Mesenchymal stem cell (in vitro differentiated cells and primary cell): ENCODE measurements at regions not wholly inside any gene's neighbourhood (a gene's known extent, or its start where the extent isn't known, plus 50 kb on each side); places are given as distances from the start of the nearest gene placed in this dataset.
A peak's percentile ranks its signal among the peaks of the same experiment; 100 is the strongest.

Experiments
- DNase-seq: peaks from one replicate; pipeline ENCODE4 v3.0.0-alpha.2; 2013
- H2AFZ ChIP-seq: one replicate; pipeline ENCODE4 v1.6.1; 2013; ENCODE audit warnings: low read depth, mild to moderate bottlenecking, control low read depth, inconsistent platforms, low read length, moderate library complexity
- H2AK5ac ChIP-seq: 2 replicates; pipeline ENCODE4 v1.6.1; 2013; ENCODE audit warnings: low read length, moderate library complexity, mild to moderate bottlenecking, inconsistent platforms; ENCODE audit not compliant: severe bottlenecking
- H2BK120ac ChIP-seq: one replicate; pipeline ENCODE4 v1.6.1; 2013; ENCODE audit warnings: low read depth, mild to moderate bottlenecking, inconsistent platforms, low read length, moderate library complexity
- H2BK12ac ChIP-seq, 2 experiments: one replicate each; pipeline ENCODE4 v1.6.1; 2013; ENCODE audit warnings: inconsistent platforms in 2 of 2, low read length in 2 of 2, mild to moderate bottlenecking in 2 of 2, moderate library complexity in 2 of 2, control low read depth in 1 of 2
- H2BK15ac ChIP-seq: one replicate; pipeline ENCODE4 v1.6.1; 2013; ENCODE audit warnings: mild to moderate bottlenecking, low read depth, inconsistent platforms; ENCODE audit not compliant: poor library complexity, severe bottlenecking
- H2BK5ac ChIP-seq: 2 replicates; pipeline ENCODE4 v1.6.1; 2013; ENCODE audit warnings: low read depth, mild to moderate bottlenecking, low read length, control low read depth, inconsistent platforms; ENCODE audit not compliant: poor library complexity, severe bottlenecking
- H3K14ac ChIP-seq, 2 experiments: one replicate each; pipeline ENCODE4 v1.6.1; 2013; ENCODE audit warnings: inconsistent platforms in 2 of 2, low read length in 2 of 2, control low read depth in 1 of 2, mild to moderate bottlenecking in 1 of 2, moderate library complexity in 1 of 2
- H3K18ac ChIP-seq, 2 experiments: one replicate each; pipeline ENCODE4 v1.6.1; 2013; ENCODE audit warnings: inconsistent platforms in 2 of 2, low read length in 2 of 2, control low read depth in 1 of 2, low read depth in 1 of 2, mild to moderate bottlenecking in 1 of 2
- H3K23ac ChIP-seq, 2 experiments: one replicate each; pipeline ENCODE4 v1.6.1; 2013; ENCODE audit warnings: inconsistent platforms in 2 of 2, low read length in 2 of 2, mild to moderate bottlenecking in 2 of 2, moderate library complexity in 2 of 2, control low read depth in 1 of 2
- H3K27ac ChIP-seq: 2 replicates; pipeline ENCODE4 v1.5.1; 2013; ENCODE audit warnings: mild to moderate bottlenecking, moderate library complexity, low read length, control low read depth, inconsistent platforms; ENCODE audit not compliant: poor library complexity, severe bottlenecking
- H3K27me3 ChIP-seq, 2 experiments: 2 replicates each; pipeline versions ENCODE4 v1.6.1 to v1.7.0; 2013; ENCODE audit warnings: low read length in 2 of 2, mild to moderate bottlenecking in 2 of 2, moderate library complexity in 2 of 2, control low read depth in 1 of 2, inconsistent platforms in 1 of 2; ENCODE audit not compliant: control insufficient read depth in 1 of 2, insufficient read depth in 1 of 2
- H3K36me3 ChIP-seq, 2 experiments: 2 replicates each; pipeline versions ENCODE4 v1.6.1 to v1.7.0; 2013; ENCODE audit warnings: low read length in 2 of 2, control low read depth in 1 of 2, inconsistent platforms in 1 of 2, low read depth in 1 of 2, mild to moderate bottlenecking in 1 of 2; ENCODE audit not compliant: insufficient read depth in 2 of 2, control insufficient read depth in 1 of 2
- H3K4ac ChIP-seq, 2 experiments: one replicate each; pipeline ENCODE4 v1.6.1; 2013; ENCODE audit warnings: inconsistent platforms in 2 of 2, low read length in 2 of 2, mild to moderate bottlenecking in 2 of 2, moderate library complexity in 2 of 2, control low read depth in 1 of 2, low read depth in 1 of 2
- H3K4me1 ChIP-seq: 2 replicates; pipeline ENCODE4 v1.6.1; 2013; ENCODE audit warnings: low read depth, low read length, control low read depth; ENCODE audit not compliant: control insufficient read depth, insufficient read depth
- H3K4me2 ChIP-seq: 2 replicates; pipeline ENCODE4 v1.6.1; 2013; ENCODE audit warnings: low read length, mild to moderate bottlenecking, inconsistent platforms; ENCODE audit not compliant: poor library complexity, severe bottlenecking
- H3K4me3 ChIP-seq, 2 experiments: 2 replicates each; pipeline versions ENCODE4 v1.5.1 to v1.7.0; 2013; ENCODE audit warnings: low read length in 2 of 2, mild to moderate bottlenecking in 2 of 2, control low read depth in 1 of 2, low read depth in 1 of 2; ENCODE audit not compliant: insufficient read depth in 1 of 2
- H3K79me1 ChIP-seq: replicated peaks from 2 replicates; pipeline ENCODE4 v1.6.1; 2013; ENCODE audit warnings: mild to moderate bottlenecking, control low read depth, low read length, inconsistent platforms; ENCODE audit not compliant: poor library complexity, severe bottlenecking
- H3K9ac ChIP-seq: 2 replicates; pipeline ENCODE4 v1.7.0; 2013; ENCODE audit warnings: mild to moderate bottlenecking, low read length, moderate library complexity
- H3K9me3 ChIP-seq: 2 replicates; pipeline ENCODE4 v1.7.0; 2013; ENCODE audit warnings: mild to moderate bottlenecking, low read length; ENCODE audit not compliant: control insufficient read depth
- H4K8ac ChIP-seq: one replicate; pipeline ENCODE4 v1.6.1; 2013; ENCODE audit warnings: inconsistent platforms, mild to moderate bottlenecking, low read length, moderate library complexity
- H4K91ac ChIP-seq: one replicate; pipeline ENCODE4 v1.6.1; 2013; ENCODE audit warnings: mild to moderate bottlenecking, low read length, inconsistent platforms
- WGBS: methylation state at CpG from one replicate; pipeline ENCODE4 v1.1.7; 2013; ENCODE audit warnings: mixed read lengths; 5-methylcytosine and 5-hydroxymethylcytosine counted together

DNA sequence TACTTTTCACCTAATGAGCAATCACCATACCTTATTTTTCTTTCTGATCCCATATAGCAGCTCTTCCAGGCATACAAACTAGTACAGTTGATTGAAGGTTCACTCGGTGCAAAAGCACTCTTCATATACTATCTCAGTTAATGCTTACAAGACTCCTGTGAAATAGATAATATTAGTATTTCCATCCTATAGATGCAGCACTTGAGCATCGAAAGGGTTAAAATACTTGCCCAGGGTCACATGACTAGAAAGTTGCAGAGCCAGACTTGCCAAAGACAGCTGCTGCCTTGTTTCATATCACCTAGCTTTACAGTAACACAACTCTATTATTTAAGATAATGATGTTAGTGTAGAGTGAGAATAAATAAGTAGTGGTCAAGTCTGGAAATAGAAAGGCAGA is 466.0 kb upstream of the TNP1 start:
- Histone ChIP-seq H3K4ac (no peak overlapping the region), H3K18ac (no peak overlapping the region), H2BK12ac (no peak overlapping the region), H3K27ac (no peak overlapping the region), H3K23ac (no peak overlapping the region), H4K91ac (no peak overlapping the region), H3K14ac (no peak overlapping the region), H3K4me1 (peaks cover 2% of the 10 kb centered on the region), H2BK15ac (no peak overlapping the region), H3K27me3 (no peaks in the 10 kb centered on the region), H2BK120ac (no peak overlapping the region), H3K4me3 (no peak overlapping the region), H3K4me2 (no peak overlapping the region), H4K8ac (no peak overlapping the region), H2AFZ (no peak overlapping the region), H3K36me3 (no peaks in the 10 kb centered on the region), H2AK5ac (no peak overlapping the region), H3K79me1 (no peaks in the 10 kb centered on the region), H2BK5ac (no peak overlapping the region), H3K9me3 (no peaks in the 10 kb centered on the region), H3K9ac (no peak overlapping the region)
- WGBS: 100% methylated on average over 2 of the region's 2 CpGs
- DNase-seq: no peak

DNA sequence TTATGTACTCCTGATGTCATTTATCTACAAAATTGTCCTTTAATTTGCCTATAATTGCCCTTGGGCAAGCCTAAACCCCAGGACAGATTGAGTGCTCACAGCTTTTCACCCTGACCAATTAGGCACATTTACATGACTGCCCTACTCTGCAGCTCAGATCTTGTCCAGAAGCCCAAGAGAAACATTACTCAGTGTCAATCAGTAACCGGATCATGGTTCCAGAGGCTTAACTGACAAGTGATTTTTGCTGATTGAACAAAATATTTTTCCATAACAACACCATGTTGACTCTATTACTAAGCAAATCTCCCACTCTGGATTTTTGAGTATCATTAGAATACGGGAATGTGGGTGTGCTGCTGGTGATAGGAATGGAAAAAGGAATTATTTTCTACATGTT is 465.4 kb upstream of the TNP1 start:
- Histone ChIP-seq H3K9ac (no peak overlapping the region), H2AK5ac (no peak overlapping the region), H2BK15ac (no peak overlapping the region), H3K4me1 (no peaks in the 10 kb centered on the region), H3K14ac (no peak overlapping the region), H4K91ac (no peak overlapping the region), H3K4ac (no peak overlapping the region), H3K79me1 (no peaks in the 10 kb centered on the region), H4K8ac (no peak overlapping the region), H3K27ac (no peak overlapping the region), H3K23ac (no peak overlapping the region), H3K9me3 (no peaks in the 10 kb centered on the region), H3K18ac (no peak overlapping the region), H2AFZ (no peak overlapping the region), H2BK5ac (no peak overlapping the region), H3K4me2 (no peak overlapping the region), H3K36me3 (no peaks in the 10 kb centered on the region), H2BK12ac (no peak overlapping the region), H2BK120ac (no peak overlapping the region), H3K4me3 (no peak overlapping the region), H3K27me3 (no peaks in the 10 kb centered on the region)
- no peak for DNase-seq
- WGBS: 70% methylated on average over 1 of the region's 2 CpGs

DNA sequence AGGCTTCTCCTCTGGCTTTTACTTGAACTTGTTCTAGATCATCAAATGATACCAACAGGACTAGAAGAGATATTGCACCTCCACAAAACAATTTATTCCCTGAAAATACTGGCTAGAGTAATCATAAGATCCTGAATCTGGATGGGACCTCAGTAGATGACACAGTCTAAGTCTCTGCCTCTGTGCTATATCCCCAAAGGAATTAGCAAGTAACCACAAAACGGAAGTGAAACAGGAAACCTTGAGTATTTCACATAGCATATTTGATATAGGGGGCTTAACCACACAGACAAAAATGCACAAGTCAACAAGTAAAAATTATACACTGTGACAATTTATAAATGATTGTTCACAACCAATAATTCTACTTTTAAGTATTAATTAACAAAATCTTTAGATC is 456.9 kb upstream of the TNP1 start:
- Histone ChIP-seq H3K9ac (no peak overlapping the region), H3K36me3 (peaks cover 0 to 7% of the 10 kb centered on the region in 2 experiments), H3K4ac (no peak overlapping the region), H2BK120ac (no peak overlapping the region), H3K23ac (no peak overlapping the region), H3K27ac (no peak overlapping the region), H3K4me1 (no peaks in the 10 kb centered on the region), H2AK5ac (no peak overlapping the region), H4K8ac (no peak overlapping the region), H3K14ac (no peak overlapping the region), H3K4me2 (no peak overlapping the region), H2BK15ac (no peak overlapping the region), H2AFZ (no peak overlapping the region), H4K91ac (no peak overlapping the region), H2BK5ac (no peak overlapping the region), H2BK12ac (no peak overlapping the region), H3K27me3 (no peaks in the 10 kb centered on the region), H3K9me3 (no peaks in the 10 kb centered on the region), H3K4me3 (no peak overlapping the region), H3K79me1 (no peaks in the 10 kb centered on the region), H3K18ac (no peak overlapping the region)
- peak; percentile 77 for DNase-seq
- no CpG with 5 or more reads among the region's 1 CpG for WGBS

DNA sequence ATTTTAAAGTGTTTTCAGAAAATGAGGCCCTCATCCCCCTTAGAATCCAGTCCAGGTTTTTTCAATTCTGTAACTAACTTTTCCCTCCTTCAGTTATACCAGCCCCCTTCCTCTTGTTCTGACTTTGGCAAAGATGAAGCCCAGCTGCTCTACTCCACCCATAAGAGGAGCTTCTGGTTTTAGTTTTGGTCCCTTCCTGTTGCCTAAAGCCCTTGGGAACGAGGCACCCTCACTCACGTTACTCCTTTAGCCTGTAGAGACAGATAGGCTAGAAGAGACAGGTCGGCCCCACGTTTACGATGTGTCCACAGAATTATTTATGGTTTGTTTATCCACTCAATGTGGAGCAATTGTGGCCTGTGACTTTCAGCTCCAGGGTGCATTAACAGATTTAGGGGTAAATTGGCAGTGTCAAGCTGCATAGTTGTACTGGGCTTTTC is 454.2 kb upstream of the TNP1 start:
- H2AFZ ChIP-seq: no peak overlapping the region
- H3K27me3 ChIP-seq: no peaks in the 10 kb centered on the region
- peak overlapping the region in 1 of 2 experiments; percentile 57 for H2BK12ac ChIP-seq
- peaks cover 0 to 7% of the 10 kb centered on the region in 2 experiments for H3K36me3 ChIP-seq
- peak overlapping the region in 1 of 2 experiments; percentile 3 for H3K18ac ChIP-seq
- no peak overlapping the region for H2BK15ac ChIP-seq
- H3K23ac ChIP-seq: no peak overlapping the region
- H3K4ac ChIP-seq: peak overlapping the region in 1 of 2 experiments; percentile 93
- H3K27ac ChIP-seq: no peak overlapping the region
- no peak overlapping the region for H3K14ac ChIP-seq
- H2BK120ac ChIP-seq: no peak overlapping the region
- H3K79me1 ChIP-seq: no peaks in the 10 kb centered on the region
- H4K8ac ChIP-seq: no peak overlapping the region
- no peak overlapping the region for H2BK5ac ChIP-seq
- no peak overlapping the region for H3K4me3 ChIP-seq
- H3K9me3 ChIP-seq: no peaks in the 10 kb centered on the region
- WGBS: 16% methylated on average over 5 of the region's 5 CpGs
- H3K4me1 ChIP-seq: no peaks in the 10 kb centered on the region
- no peak overlapping the region for H2AK5ac ChIP-seq
- DNase-seq: peak; percentile 52
- H4K91ac ChIP-seq: peak overlapping the region; percentile 29
- H3K9ac ChIP-seq: no peak overlapping the region
- H3K4me2 ChIP-seq: no peak overlapping the region
